SK-N-SH (cell line): ENCODE measurements at regions not wholly inside any gene's neighbourhood (a gene's known extent, or its start where the extent isn't known, plus 50 kb on each side); places are given as distances from the start of the nearest gene placed in this dataset.

Source experiments
- CHD2 ChIP-seq: fragments of 150-350 bp; IDR thresholded peaks from 2 replicates; pipeline ENCODE4 v1.6.1; 2018; ENCODE audit warnings: low read length; ENCODE audit not compliant: partially characterized antibody
- EZH2phosphoT487 ChIP-seq: fragments of 200-600 bp; sonication (generic); IDR thresholded peaks from 2 replicates; pipeline ENCODE4 v1.6.1; 2017; ENCODE audit warnings: low read depth, mixed run types, mild to moderate bottlenecking, antibody characterized with exemption, moderate library complexity, borderline replicate concordance
- GABPA ChIP-seq: IDR thresholded peaks from 2 replicates; pipeline ENCODE4 v1.4.0; 2012; ENCODE audit warnings: low read depth, mild to moderate bottlenecking
- JUND ChIP-seq: IDR thresholded peaks from 2 replicates; pipeline ENCODE4 v1.4.0; 2012
- POLR2AphosphoS5 ChIP-seq: IDR thresholded peaks from 2 replicates; pipeline ENCODE4 v1.6.1; 2012; ENCODE audit warnings: low read depth, low read length
- RCOR1 ChIP-seq: fragments of 150-350 bp; IDR thresholded peaks from 2 replicates; pipeline ENCODE4 v1.6.1; 2017; ENCODE audit warnings: antibody characterized with exemption, low read length
- SIN3A ChIP-seq: IDR thresholded peaks from 2 replicates; pipeline ENCODE4 v1.6.1; 2012; ENCODE audit warnings: low read depth, mild to moderate bottlenecking, low read length, moderate library complexity, borderline replicate concordance
- TAF1 ChIP-seq: IDR thresholded peaks from 2 replicates; pipeline ENCODE4 v1.6.1; 2012; ENCODE audit warnings: low read depth, mild to moderate bottlenecking, low read length, moderate library complexity, borderline replicate concordance
- TF ChIP-seq, protein P1 (sequence below): fragments of 200-600 bp; sonication (generic); IDR thresholded peaks from 2 replicates; pipeline ENCODE4 v1.6.1; 2017; ENCODE audit warnings: antibody characterized with exemption, mild to moderate bottlenecking, moderate library complexity
- TF ChIP-seq, protein P2 (sequence below): fragments of 150-350 bp; IDR thresholded peaks from 2 replicates; pipeline ENCODE4 v1.6.1; 2017; ENCODE audit warnings: antibody characterized with exemption, low read length, low read depth, borderline replicate concordance

DNA sequence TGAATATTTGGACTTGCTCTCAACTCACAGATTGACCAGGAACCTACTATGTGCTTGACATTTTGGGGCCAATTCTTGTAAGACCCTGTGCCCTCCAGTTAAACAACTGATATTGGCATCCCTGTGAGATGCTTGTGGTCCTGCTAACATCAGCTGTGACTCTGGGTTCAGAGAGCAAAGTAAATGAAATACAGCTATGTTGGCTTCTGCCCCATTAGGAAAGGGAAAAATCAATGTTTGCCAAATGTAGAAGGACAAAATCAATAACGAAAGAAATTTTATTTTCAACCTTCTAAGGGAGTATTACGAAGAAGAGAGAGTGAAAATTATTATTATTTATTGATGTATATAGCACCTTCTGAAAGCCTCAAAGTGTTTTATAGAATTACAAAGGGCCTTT lies 266.9 kb upstream of the ARID1B start:
- TF ChIP-seq POLR2AphosphoS5 (no peak), RCOR1 (no peak), SIN3A (no peak), GABPA (no peak), CHD2 (no peak), EZH2phosphoT487 (no peak), JUND (no peak), TAF1 (no peak)
- TF ChIP-seq, protein P1, sequence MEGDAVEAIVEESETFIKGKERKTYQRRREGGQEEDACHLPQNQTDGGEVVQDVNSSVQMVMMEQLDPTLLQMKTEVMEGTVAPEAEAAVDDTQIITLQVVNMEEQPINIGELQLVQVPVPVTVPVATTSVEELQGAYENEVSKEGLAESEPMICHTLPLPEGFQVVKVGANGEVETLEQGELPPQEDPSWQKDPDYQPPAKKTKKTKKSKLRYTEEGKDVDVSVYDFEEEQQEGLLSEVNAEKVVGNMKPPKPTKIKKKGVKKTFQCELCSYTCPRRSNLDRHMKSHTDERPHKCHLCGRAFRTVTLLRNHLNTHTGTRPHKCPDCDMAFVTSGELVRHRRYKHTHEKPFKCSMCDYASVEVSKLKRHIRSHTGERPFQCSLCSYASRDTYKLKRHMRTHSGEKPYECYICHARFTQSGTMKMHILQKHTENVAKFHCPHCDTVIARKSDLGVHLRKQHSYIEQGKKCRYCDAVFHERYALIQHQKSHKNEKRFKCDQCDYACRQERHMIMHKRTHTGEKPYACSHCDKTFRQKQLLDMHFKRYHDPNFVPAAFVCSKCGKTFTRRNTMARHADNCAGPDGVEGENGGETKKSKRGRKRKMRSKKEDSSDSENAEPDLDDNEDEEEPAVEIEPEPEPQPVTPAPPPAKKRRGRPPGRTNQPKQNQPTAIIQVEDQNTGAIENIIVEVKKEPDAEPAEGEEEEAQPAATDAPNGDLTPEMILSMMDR, result no peak
- TF ChIP-seq, protein P2, sequence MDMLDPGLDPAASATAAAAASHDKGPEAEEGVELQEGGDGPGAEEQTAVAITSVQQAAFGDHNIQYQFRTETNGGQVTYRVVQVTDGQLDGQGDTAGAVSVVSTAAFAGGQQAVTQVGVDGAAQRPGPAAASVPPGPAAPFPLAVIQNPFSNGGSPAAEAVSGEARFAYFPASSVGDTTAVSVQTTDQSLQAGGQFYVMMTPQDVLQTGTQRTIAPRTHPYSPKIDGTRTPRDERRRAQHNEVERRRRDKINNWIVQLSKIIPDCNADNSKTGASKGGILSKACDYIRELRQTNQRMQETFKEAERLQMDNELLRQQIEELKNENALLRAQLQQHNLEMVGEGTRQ, result no peak
